ENCODE measurements at regions not wholly inside any gene's neighbourhood (a gene's known extent, or its start where the extent isn't known, plus 50 kb on each side); places are given as distances from the start of the nearest gene placed in this dataset.

- DNase-seq (ENCODE audit: low spot score) = no peak
Observed at GRCh38 chr1:232192781-232193450, 437.0 kb downstream of the SIPA1L2 start.

- DNase-seq (ENCODE audit: low spot score) = no peak
Observed at GRCh38 chr1:232191560-232191959, 438.4 kb downstream of the SIPA1L2 start.

- DNase-seq (ENCODE audit: low spot score) = no peak
Observed at GRCh38 chr1:232188318-232188717, 441.6 kb downstream of the SIPA1L2 start.

- DNase-seq (ENCODE audit: low spot score) = no peak
Observed at GRCh38 chr1:232186931-232187330, 443.0 kb downstream of the SIPA1L2 start.

DNA sequence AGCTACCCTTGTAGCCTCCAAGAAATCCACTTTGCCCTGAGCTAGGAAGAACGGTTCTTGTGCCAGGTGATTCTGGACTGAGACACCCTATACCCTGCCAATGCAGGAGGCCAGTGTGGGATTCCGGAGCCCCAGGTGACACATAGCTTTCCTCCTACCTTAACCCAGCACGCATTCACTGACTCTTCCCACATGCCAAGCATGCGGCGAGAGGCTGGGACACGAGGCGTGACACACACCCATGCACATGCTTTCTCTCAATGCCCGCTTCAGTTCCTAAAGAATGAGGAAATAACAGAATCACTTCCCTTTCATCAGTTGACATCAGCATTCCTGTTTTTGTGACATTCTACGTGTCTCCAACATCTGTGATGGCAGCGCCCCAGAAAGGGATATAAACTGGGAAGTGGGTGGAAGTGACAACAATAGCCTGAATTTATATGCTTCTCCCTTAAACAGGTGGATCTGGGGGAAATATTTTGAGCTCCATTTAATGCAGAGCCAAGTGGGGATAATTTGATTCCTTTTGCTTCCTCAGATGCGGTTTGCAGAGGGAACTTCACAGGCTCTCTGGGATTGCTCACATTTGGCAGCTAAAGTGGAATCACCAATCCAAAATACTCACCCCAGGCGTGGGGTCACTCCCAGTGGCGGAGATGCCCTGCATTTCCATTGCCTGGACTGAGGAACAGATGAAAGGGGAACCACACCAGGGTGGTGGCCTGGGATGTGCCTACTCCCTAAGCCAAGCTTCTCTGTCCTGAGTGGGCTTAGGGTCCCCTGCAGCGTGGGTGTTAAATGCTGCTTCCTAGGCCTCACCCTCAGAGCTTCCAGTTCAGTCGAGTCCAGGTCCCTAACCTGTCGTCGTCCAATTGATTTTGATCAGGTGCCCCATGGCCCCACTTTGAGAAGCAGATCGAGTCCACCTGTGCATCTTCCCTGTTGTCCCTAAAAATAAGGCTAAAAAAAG lies 445.1 kb downstream of the SIPA1L2 start:
- DNase-seq (ENCODE audit: low spot score) = no peak

- no peak for DNase-seq (ENCODE audit: low spot score)
Observed at GRCh38 chr1:232183802-232184201, 446.1 kb downstream of the SIPA1L2 start.

DNA sequence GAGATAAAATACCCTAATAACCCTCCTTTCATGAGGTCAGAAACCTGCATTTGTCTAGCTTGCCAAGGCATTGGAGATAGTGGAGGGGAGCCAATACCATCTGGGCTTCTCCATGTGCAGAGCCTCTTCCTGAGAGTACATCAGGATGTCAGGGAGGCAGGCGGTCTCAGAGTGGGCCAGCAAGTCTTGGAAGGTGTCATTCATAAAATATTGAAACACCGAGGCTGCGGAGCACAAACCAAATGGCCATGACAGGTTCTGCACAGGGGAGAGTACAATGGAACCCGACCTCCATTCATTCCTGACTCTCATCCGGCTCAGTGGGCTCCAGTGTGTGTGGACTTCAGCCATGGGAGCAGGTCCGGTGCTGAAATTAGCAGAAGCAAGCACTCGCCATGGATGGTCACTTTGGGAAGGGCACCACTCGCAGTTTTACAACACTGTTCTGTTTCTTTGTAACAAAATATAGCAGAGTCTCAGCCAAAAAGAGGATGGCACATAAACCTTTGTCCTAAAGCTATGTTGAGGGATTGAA lies 446.6 kb downstream of the SIPA1L2 start:
- DNase-seq (ENCODE audit: low spot score) = no peak

DNA sequence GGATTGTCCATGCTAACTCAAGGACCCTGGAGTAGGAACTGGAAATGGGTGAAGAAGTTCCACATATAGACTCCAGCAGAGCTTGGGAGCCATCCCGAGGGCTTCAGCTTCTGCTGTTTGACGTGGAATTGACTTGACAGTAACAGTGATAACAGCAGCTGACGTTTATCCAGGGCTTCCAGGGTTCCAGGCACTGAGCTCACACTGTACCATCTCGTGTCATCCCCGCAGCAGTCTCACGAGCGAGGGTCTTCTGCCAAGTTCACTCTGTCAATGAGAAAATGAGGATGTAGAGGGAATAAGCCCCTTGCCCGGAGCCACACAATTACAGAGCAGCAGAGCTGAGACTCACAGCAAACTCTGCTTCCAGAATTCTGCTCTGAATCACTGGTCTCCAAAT lies 447.7 kb downstream of the SIPA1L2 start:
- no peak for DNase-seq (ENCODE audit: low spot score)

DNA sequence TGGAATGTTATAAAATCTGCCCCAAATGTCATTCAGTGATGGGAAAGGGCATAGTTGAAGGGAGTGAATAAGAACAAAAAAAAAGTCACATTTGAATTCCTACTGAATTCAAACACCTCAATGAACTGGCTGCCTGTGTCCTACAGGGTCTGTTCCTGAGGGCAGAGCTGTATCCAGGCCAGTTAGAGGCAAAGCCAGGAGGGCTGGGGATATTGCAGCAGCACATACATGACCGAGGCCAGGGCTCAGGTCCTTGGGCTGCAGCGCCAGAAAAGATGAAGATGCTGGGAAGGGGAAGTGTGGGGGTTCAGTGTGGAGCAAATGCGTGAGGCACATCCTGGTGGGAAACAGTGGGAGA lies 449.2 kb downstream of the SIPA1L2 start:
- DNase-seq (ENCODE audit: low spot score) = no peak

DNA sequence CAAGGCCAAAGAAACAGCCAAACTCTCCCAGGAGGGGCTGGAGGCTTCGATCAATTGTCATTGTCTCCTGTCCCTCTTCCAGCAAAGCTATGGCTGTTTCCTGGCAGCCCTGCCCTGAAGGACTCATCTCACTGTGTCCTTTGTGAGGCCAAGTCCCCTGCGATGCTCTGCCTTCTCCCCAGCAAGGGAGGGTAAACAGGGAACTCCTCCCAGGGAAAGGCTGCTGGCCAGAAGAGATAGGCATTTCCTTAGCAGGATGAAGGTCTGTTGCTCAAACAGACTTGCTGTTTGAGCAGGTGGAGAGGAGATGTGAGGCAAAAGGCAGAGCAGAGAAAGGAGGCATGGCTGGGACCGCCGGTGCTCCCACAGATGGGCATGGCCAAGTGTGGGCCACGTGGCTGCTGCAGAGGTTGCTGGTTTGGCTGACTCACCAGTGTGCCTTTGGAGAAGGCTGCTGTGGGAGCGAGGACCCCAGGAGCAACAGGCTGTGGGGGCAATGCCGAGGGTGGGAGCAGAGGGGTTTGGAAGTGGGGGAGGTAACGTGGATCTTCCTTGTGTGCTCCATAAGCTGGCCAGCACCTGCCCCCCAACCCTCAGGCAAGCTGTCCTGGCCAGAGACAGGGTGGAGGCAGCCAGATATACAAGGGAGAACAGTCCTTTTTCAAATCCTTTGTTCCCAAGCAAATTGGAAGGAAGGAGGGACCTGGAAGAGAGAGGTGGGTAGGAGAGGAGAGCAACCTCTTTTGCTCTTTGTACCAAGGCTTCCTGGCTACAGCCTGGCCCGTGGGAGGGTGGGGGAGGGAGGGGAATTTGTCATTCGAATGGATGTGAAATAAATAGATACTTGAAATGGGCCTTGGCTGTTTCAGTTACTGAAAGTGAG lies 449.8 kb downstream of the SIPA1L2 start:
- DNase-seq (ENCODE audit: low spot score) = no peak

DNA sequence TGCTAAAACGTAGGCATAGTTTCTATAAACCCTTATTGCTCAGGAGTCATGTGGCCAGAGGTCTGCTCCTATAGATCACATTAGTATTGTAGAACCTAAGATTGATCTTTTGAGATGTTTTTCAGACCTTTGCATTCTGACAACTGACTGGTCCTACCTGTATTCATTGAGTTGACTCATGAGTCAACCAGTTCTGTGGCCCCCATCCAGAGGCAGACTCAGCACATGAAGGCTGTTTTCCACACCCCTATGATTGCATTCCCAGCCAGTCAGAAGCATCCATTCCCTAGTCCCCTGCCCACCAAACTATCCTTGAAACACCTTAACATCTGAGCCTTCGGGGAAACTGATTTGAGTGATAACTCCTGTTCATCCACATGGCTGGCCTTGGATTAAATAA lies 451.7 kb downstream of the SIPA1L2 start:
- DNase-seq (ENCODE audit: low spot score) = no peak

DNA sequence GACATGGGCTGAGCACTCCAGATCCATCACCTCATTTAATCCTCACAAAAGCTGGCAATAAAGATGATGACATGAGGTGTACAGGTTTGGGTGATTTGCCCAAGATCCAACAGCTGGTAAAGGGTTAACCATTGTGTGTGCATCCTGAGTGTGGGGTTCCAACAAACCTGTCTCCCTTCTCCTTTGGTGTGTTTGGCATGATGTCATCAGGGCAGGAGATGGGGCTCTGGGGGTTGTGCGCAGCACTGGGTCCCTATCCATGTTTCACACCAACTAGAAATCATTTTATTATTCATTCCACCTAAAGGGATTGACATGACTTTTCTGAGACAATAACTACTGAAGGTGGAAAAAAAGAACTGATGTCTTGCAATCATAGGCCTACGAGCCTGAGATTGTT lies 452.5 kb downstream of the SIPA1L2 start:
- no peak for DNase-seq (ENCODE audit: low spot score)

GRCh38 chr1:232176222-232176621 lies 453.7 kb downstream of the SIPA1L2 start:
- no peak for DNase-seq (ENCODE audit: low spot score)

- DNase-seq (ENCODE audit: low spot score) = no peak
Observed at GRCh38 chr1:232174306-232174705, 455.6 kb downstream of the SIPA1L2 start.

DNA sequence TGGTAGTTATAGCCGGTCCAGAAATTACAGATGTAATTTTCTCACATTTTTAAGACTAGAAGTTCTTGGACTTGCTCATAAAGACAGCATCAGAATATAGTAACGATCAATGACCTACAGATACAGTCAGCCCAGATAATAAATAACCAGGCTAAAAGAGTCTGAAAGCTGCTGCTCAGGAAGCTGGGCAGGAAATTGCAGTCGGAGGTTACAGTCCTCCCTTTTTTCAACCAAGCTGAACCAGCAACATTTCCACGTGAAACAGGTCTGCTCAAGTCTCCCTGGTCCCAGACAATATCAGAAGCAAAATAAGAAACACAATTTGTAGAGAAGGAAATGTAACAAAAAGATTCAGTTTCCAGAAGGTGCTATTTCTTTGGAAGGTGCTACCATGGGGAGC lies 457.4 kb downstream of the SIPA1L2 start:
- DNase-seq (ENCODE audit: low spot score) = no peak

GRCh38 chr1:232170909-232171308 lies 459.0 kb downstream of the SIPA1L2 start:
- no peak for DNase-seq (ENCODE audit: low spot score)

GRCh38 chr1:232169436-232169835 lies 460.5 kb downstream of the SIPA1L2 start:
- DNase-seq (ENCODE audit: low spot score) = no peak

- DNase-seq (ENCODE audit: low spot score) = no peak
Observed at GRCh38 chr1:232168508-232168907, 461.4 kb downstream of the SIPA1L2 start.

DNA sequence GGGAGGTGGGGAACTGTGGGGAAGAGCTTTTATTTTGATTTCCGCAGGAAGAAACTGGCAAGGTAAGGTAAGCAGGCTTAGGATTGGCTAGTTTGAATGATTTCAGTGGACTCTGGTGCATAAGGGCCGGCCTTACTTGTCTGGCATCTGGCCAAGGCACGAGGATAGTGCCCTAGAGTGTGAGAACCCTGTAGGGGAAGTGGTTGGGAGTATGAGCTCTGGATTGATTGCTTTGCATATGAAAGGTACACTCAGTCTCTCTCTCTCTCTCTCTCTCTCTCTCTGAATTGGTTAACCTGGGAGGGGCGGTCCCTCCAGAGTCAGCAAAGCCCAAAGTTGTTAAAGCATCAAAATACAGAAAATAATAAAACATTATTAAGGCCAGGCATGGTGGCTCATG lies 463.0 kb downstream of the SIPA1L2 start:
- DNase-seq (ENCODE audit: low spot score) = no peak

DNA sequence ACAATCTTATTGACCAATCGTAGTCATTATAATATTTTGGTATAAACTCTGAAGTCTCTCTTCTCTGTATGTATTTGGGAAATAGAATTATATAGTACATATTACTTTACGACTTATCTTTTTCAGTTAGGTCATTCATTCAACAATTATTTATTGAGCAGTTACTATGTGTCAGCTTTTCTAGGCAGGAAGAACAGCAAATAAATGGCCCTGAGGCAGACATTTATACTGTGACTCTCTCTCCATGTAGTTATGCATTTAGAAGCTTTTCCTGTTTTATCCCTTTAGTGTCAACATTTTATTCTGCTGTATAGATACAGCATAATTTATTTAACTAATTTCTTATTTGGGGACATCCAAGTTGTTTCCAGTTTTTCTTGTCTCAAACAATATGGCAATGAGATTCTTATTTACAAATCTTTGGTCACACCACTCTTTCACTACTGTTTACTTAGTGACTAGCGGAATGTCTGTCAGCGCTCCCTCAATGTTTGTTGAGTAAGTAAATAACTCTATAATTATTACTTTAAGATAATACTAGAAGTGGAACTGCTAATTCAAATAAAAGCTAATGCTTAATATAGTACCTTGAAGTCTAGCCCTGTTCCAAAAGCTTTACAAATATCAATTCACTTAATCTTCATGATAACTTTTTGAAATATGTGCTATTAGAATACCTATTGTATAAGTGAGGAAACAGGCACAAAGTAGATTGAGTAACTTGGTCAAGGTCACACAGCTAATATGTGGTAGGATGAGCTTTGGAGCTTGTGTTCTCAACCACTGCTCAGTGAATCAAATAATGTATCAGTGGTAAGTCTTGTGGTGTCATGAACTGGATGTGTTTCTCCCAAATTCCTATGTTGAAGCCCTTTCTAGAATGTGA lies 465.6 kb downstream of the SIPA1L2 start:
- DNase-seq (ENCODE audit: low spot score) = no peak

DNA sequence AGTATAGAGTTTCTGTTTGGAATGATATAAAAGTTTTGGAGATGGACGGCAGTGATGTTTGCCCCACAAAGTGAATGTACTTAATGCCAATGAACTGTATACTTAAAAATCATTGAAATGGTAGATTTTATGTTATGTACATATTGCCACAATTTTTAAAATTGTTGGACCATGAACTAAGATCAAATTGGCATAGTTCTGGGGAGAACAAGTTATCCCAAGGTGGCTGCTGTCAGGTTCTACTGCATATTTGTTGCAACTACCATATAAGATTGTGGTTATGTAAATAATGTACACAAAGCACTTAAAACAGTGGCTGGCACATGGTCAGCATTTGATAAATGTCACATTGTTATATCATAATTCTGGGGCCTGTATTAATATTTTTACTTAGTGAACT lies 466.4 kb downstream of the SIPA1L2 start:
- no peak for DNase-seq (ENCODE audit: low spot score)

Measured in CD4-positive, alpha-beta T cell treated with Interleukin-15 for 4 hours (primary cell).